Nephron progenitor cell (in vitro differentiated cells): ENCODE measurements at regions not wholly inside any gene's neighbourhood (a gene's known extent, or its start where the extent isn't known, plus 50 kb on each side); places are given as distances from the start of the nearest gene placed in this dataset.
"Not testable (repeated sequence)": the region's sequence is repeated elsewhere in the genome, so short reads cannot be mapped to it uniquely, and the experiment has no call there.

ENCODE experiments used
- DNase-seq: peaks from one replicate; pipeline ENCODE4 v3.0.0; 2021
- H3K27ac Mint-ChIP-seq: 2 replicates; pipeline ENCODE4 v1.8.0; 2021; ENCODE audit warnings: mild to moderate bottlenecking, moderate library complexity, mixed read lengths
- H3K27me3 Mint-ChIP-seq: 2 replicates; pipeline ENCODE4 v1.8.0; 2021; ENCODE audit warnings: mild to moderate bottlenecking, low read depth, mixed read lengths; ENCODE audit not compliant: poor library complexity
- H3K36me3 Mint-ChIP-seq: 2 replicates; pipeline ENCODE4 v1.8.0; 2021; ENCODE audit warnings: low read depth, mixed read lengths
- H3K4me1 Mint-ChIP-seq: 2 replicates; pipeline ENCODE4 v1.8.0; 2021; ENCODE audit warnings: mixed read lengths
- H3K4me3 Mint-ChIP-seq: 2 replicates; pipeline ENCODE4 v1.8.0; 2021; ENCODE audit warnings: mild to moderate bottlenecking, moderate library complexity, mixed read lengths
- H3K9me3 Mint-ChIP-seq: 2 replicates; pipeline ENCODE4 v1.8.0; 2021; ENCODE audit warnings: mild to moderate bottlenecking, moderate library complexity, mixed read lengths
- CTCF ChIP-seq: fragments of 200-600 bp; sonication (generic); IDR thresholded peaks from 2 replicates; pipeline ENCODE4 v1.5.0; 2021; ENCODE audit warnings: antibody characterized with exemption

GRCh38 chr2:12465631-12466135 is 251.1 kb upstream of the TRIB2 start:
- H3K4me3 Mint-ChIP-seq, result no peak overlapping the region
- no peak for DNase-seq
- H3K9me3 Mint-ChIP-seq, result peaks cover 13% of the 10 kb centered on the region
- no peak overlapping the region for H3K27ac Mint-ChIP-seq
- H3K27me3 Mint-ChIP-seq, result peaks cover 4% of the 10 kb centered on the region
- peaks cover 5% of the 10 kb centered on the region for H3K36me3 Mint-ChIP-seq
- no peak for TF ChIP-seq CTCF
- H3K4me1 Mint-ChIP-seq, result peaks cover 13% of the 10 kb centered on the region

GRCh38 chr2:12467303-12467702 is 249.4 kb upstream of the TRIB2 start:
- H3K27me3 Mint-ChIP-seq, result peaks cover 4% of the 10 kb centered on the region
- H3K4me3 Mint-ChIP-seq, result no peak overlapping the region
- H3K4me1 Mint-ChIP-seq, result peaks cover 13% of the 10 kb centered on the region
- no peak for DNase-seq
- no peak for TF ChIP-seq CTCF
- peaks cover 7% of the 10 kb centered on the region for H3K9me3 Mint-ChIP-seq
- no peak overlapping the region for H3K27ac Mint-ChIP-seq
- H3K36me3 Mint-ChIP-seq, result peaks cover 4% of the 10 kb centered on the region

GRCh38 chr2:12469141-12469561 is 247.6 kb upstream of the TRIB2 start:
- no peak for TF ChIP-seq CTCF
- Mint-ChIP-seq H3K4me1 (peaks cover 13% of the 10 kb centered on the region), H3K4me3 (no peak overlapping the region), H3K27ac (no peak overlapping the region), H3K9me3 (peaks cover 18% of the 10 kb centered on the region), H3K27me3 (peaks cover 4% of the 10 kb centered on the region), H3K36me3 (peaks cover 5% of the 10 kb centered on the region)
- no peak for DNase-seq

- not testable (repeated sequence) for DNase-seq, H3K36me3 Mint-ChIP-seq, H3K27me3 Mint-ChIP-seq, H3K27ac Mint-ChIP-seq, H3K4me3 Mint-ChIP-seq
- Mint-ChIP-seq H3K9me3 (peaks cover 24% of the 10 kb centered on the region), H3K4me1 (peaks cover 13% of the 10 kb centered on the region)
Observed at GRCh38 chr2:12472265-12472664, 244.5 kb upstream of the TRIB2 start.

- peaks cover 6% of the 10 kb centered on the region for H3K9me3 Mint-ChIP-seq
- peaks cover 5% of the 10 kb centered on the region for H3K36me3 Mint-ChIP-seq
- H3K4me1 Mint-ChIP-seq, result peaks cover 4% of the 10 kb centered on the region
- H3K4me3 Mint-ChIP-seq, result no peak overlapping the region
- H3K27me3 Mint-ChIP-seq, result no peaks in the 10 kb centered on the region
- no peak overlapping the region for H3K27ac Mint-ChIP-seq
- no peak for DNase-seq
- TF ChIP-seq CTCF, result no peak
Observed at GRCh38 chr2:12478151-12479064, 238.3 kb upstream of the TRIB2 start.

GRCh38 chr2:12479065-12479601 is 237.6 kb upstream of the TRIB2 start:
- Mint-ChIP-seq H3K27ac (no peak overlapping the region), H3K9me3 (peaks cover 10% of the 10 kb centered on the region), H3K4me3 (no peak overlapping the region), H3K36me3 (peaks cover 5% of the 10 kb centered on the region), H3K4me1 (peaks cover 4% of the 10 kb centered on the region), H3K27me3 (no peaks in the 10 kb centered on the region)
- TF ChIP-seq CTCF, result no peak
- no peak for DNase-seq
